H1 (cell line): ENCODE measurements at regions not wholly inside any gene's neighbourhood (a gene's known extent, or its start where the extent isn't known, plus 50 kb on each side); places are given as distances from the start of the nearest gene placed in this dataset.
"Not testable (repeated sequence)": the region's sequence is repeated elsewhere in the genome, so short reads cannot be mapped to it uniquely, and the experiment has no call there.

Experiments
- CTCF ChIA-PET: fragments of 300-600 bp; sonication (Branson Sonifier 250); formaldehyde crosslinking; loops from one replicate; lab custom pipeline; 2021; ENCODE audit not compliant: partially characterized antibody; lab: Charles Lee
- POLR2A ChIA-PET: fragments of 300-600 bp; sonication (Branson Sonifier 250); formaldehyde crosslinking; loops from one replicate; lab custom pipeline; 2021; ENCODE audit warnings: inconsistent platforms; ENCODE audit not compliant: partially characterized antibody; lab: Charles Lee
- DNase-seq, 2 experiments: peaks; one replicate each; pipeline versions ENCODE4 v3.0.0 to v3.0.0-alpha.2; 2010 to 2022; ENCODE audit warnings: low spot score in 2 of 2, low read depth in 1 of 2, mixed read lengths in 1 of 2
- FAIRE-seq: peaks from 2 replicates; lab custom pipeline; 2011; peaks lifted over from hg19 to GRCh38; lab: Jason Lieb, UNC
- H2AFZ ChIP-seq: 2 replicates; pipeline ENCODE4 v1.8.1; 2012; ENCODE audit warnings: low read length, inconsistent platforms
- H2AK5ac ChIP-seq: 2 replicates; pipeline ENCODE4 v1.6.1; 2013; ENCODE audit warnings: low read depth, low read length
- H2BK120ac ChIP-seq: replicated peaks from 2 replicates; pipeline ENCODE3; 2013; ENCODE audit warnings: low read depth, low read length, inconsistent platforms
- H2BK12ac ChIP-seq: 2 replicates; pipeline ENCODE4 v1.6.1; 2013; ENCODE audit warnings: low read depth, low read length
- H2BK15ac ChIP-seq: 2 replicates; pipeline ENCODE4 v1.6.1; 2013; ENCODE audit warnings: low read length
- H2BK20ac ChIP-seq: 2 replicates; pipeline ENCODE4 v1.6.1; 2013; ENCODE audit warnings: low read length
- H2BK5ac ChIP-seq: 2 replicates; pipeline ENCODE4 v1.6.1; 2013; ENCODE audit warnings: low read depth, low read length
- H3K14ac ChIP-seq: 2 replicates; pipeline ENCODE4 v1.6.1; 2013; ENCODE audit warnings: inconsistent platforms; ENCODE audit not compliant: insufficient read length
- H3K18ac ChIP-seq: 2 replicates; pipeline ENCODE4 v1.6.1; 2013; ENCODE audit warnings: low read length; ENCODE audit errors: extremely low read depth
- H3K23ac ChIP-seq: 2 replicates; pipeline ENCODE4 v1.6.1; 2013; ENCODE audit warnings: inconsistent platforms; ENCODE audit not compliant: insufficient read length
- H3K23me2 ChIP-seq: 2 replicates; pipeline ENCODE4 v1.6.1; 2013; ENCODE audit warnings: low read depth, low read length
- H3K27ac ChIP-seq: 2 replicates; pipeline ENCODE4 v1.6.1; 2011; ENCODE audit warnings: low read depth, low read length, inconsistent platforms
- H3K27me3 ChIP-seq, 4 experiments: replicated peaks in 1 of 4; 1 replicate in 1 of 4; 2 replicates in 3 of 4; pipeline versions ENCODE4 v1.6.1 to v1.8.1; 2011 to 2013; ENCODE audit warnings: low read length in 3 of 4, mild to moderate bottlenecking in 3 of 4, inconsistent platforms in 2 of 4, mixed read lengths in 2 of 4, moderate library complexity in 1 of 4; ENCODE audit not compliant: control insufficient read depth in 3 of 4, insufficient read depth in 3 of 4; ENCODE audit errors: extremely low read depth in 1 of 4
- H3K36me3 ChIP-seq, 4 experiments: 2 replicates each; pipeline versions ENCODE4 v1.6.1 to v1.8.1; 2011 to 2013; ENCODE audit warnings: mild to moderate bottlenecking in 4 of 4, low read length in 3 of 4, moderate library complexity in 2 of 4, control low read depth in 1 of 4, inconsistent platforms in 1 of 4; ENCODE audit not compliant: insufficient read depth in 4 of 4, control insufficient read depth in 2 of 4
- H3K4ac ChIP-seq: replicated peaks from 2 replicates; pipeline ENCODE3; 2013; ENCODE audit warnings: low read length, low read depth, mixed read lengths, inconsistent platforms; ENCODE audit not compliant: insufficient read length
- H3K4me1 ChIP-seq, 4 experiments: replicated peaks in 1 of 4; 1 replicate in 1 of 4; 2 replicates in 3 of 4; pipeline versions ENCODE4 v1.6.1 to v1.8.1; 2011 to 2013; ENCODE audit warnings: low read length in 3 of 4, inconsistent platforms in 2 of 4, mixed read lengths in 1 of 4; ENCODE audit not compliant: insufficient read depth in 4 of 4, control insufficient read depth in 3 of 4
- H3K4me2 ChIP-seq, 2 experiments: 2 replicates each; pipeline versions ENCODE4 v1.6.1 to v1.8.1; 2011 to 2013; ENCODE audit warnings: low read depth in 2 of 2, low read length in 2 of 2, control low read depth in 1 of 2, inconsistent platforms in 1 of 2, mild to moderate bottlenecking in 1 of 2; ENCODE audit not compliant: insufficient read depth in 1 of 2
- H3K4me3 ChIP-seq, 4 experiments: fragments of 200-600, 300-600 bp in 1 of 4; sonication (generic), shearing (Covaris generic), sonication (Bioruptor Twin) in 1 of 4; 2 replicates each; pipeline versions ENCODE4 v1.5.1 to v1.8.1; 2011 to 2016; ENCODE audit warnings: low read length in 4 of 4, low read depth in 3 of 4, control low read depth in 2 of 4, inconsistent platforms in 2 of 4, mild to moderate bottlenecking in 2 of 4, mixed read lengths in 1 of 4, moderate library complexity in 1 of 4; ENCODE audit not compliant: insufficient read depth in 2 of 4; ENCODE audit errors: extremely low read depth in 1 of 4
- H3K56ac ChIP-seq: replicated peaks from 2 replicates; pipeline ENCODE3; 2013; ENCODE audit warnings: low read depth, mild to moderate bottlenecking, mixed read lengths, low read length, inconsistent platforms; ENCODE audit not compliant: insufficient read length
- H3K79me1 ChIP-seq: 2 replicates; pipeline ENCODE4 v1.6.1; 2013; ENCODE audit warnings: low read depth, low read length, control low read depth
- H3K79me2 ChIP-seq, 2 experiments: 2 replicates each; pipeline versions ENCODE4 v1.6.1 to v1.8.1; 2012 to 2013; ENCODE audit warnings: low read length in 2 of 2, mild to moderate bottlenecking in 2 of 2, inconsistent platforms in 1 of 2; ENCODE audit not compliant: insufficient read depth in 2 of 2, control insufficient read depth in 1 of 2
- H3K9ac ChIP-seq, 4 experiments: replicated peaks in 1 of 4; 1 replicate in 1 of 4; 2 replicates in 3 of 4; pipeline versions ENCODE4 v1.6.1 to v1.8.1; 2011 to 2013; ENCODE audit warnings: low read depth in 3 of 4, low read length in 3 of 4, control low read depth in 2 of 4, mild to moderate bottlenecking in 2 of 4, moderate library complexity in 2 of 4, inconsistent platforms in 1 of 4; ENCODE audit errors: extremely low read depth in 1 of 4
- H3K9me3 ChIP-seq, 2 experiments: 2 replicates each; pipeline versions ENCODE4 v1.6.1 to v1.8.1; 2012 to 2013; ENCODE audit warnings: mild to moderate bottlenecking in 2 of 2, moderate library complexity in 2 of 2, control low read depth in 1 of 2, inconsistent platforms in 1 of 2, low read depth in 1 of 2, low read length in 1 of 2, mixed read lengths in 1 of 2; ENCODE audit not compliant: insufficient read depth in 2 of 2
- H4K20me1 ChIP-seq, 2 experiments: replicated peaks in 1 of 2; 2 replicates each; pipeline versions ENCODE3 to v1.8.1; 2011 to 2013; ENCODE audit warnings: inconsistent platforms in 2 of 2, low read length in 2 of 2, mild to moderate bottlenecking in 1 of 2; ENCODE audit not compliant: insufficient read depth in 2 of 2, control insufficient read depth in 1 of 2
- H4K5ac ChIP-seq: 2 replicates; pipeline ENCODE4 v1.6.1; 2013; ENCODE audit warnings: low read length, low read depth, mixed read lengths, inconsistent platforms; ENCODE audit not compliant: insufficient read length
- H4K8ac ChIP-seq: 2 replicates; pipeline ENCODE4 v1.8.0; 2013; ENCODE audit warnings: mild to moderate bottlenecking, moderate library complexity, low read length, inconsistent platforms; ENCODE audit not compliant: insufficient read depth; ENCODE audit errors: extremely low read depth
- H4K91ac ChIP-seq: replicated peaks from 2 replicates; pipeline ENCODE3; 2013; ENCODE audit warnings: low read length, mixed read lengths, inconsistent platforms; ENCODE audit not compliant: insufficient read length
- WGBS, 2 experiments: shearing (Covaris generic) in 1 of 2; methylation state at CpG; one replicate each; pipeline versions ENCODE4 v1.1.6 to v1.1.7; 2013 to 2015; ENCODE audit warnings: low lambda C conversion rate in 2 of 2, mixed read lengths in 2 of 2, inconsistent platforms in 1 of 2, low coverage in 1 of 2, missing lambda C conversion rate in 1 of 2; ENCODE audit not compliant: insufficient replicate concordance in 2 of 2, insufficient coverage in 1 of 2, insufficient read length in 1 of 2; ENCODE audit errors: extremely low coverage in 1 of 2, missing lambda C conversion rate in 1 of 2; 5-methylcytosine and 5-hydroxymethylcytosine counted together

DNA sequence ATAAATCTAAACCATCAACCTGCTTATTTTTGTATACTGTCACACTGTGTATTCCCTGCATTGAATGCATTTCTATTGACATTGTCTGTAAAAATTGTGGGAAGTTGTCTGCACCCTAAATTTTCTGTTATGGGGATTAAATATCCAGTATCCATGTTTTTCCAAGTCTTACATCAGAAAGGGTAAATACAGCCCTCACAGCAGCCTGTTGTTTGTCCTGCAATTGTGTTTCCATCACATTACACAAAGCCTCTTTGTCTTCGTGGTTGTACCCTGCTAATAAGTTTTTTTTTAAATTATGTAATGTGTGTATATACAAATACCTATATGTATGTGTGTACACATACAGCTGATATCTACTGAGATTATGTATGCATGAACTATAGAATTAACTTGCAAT lies 109.2 kb upstream of the PTPN20 start:
- H4K8ac ChIP-seq, H4K91ac ChIP-seq, H2BK120ac ChIP-seq, H2AK5ac ChIP-seq, H3K9ac ChIP-seq, H3K4me3 ChIP-seq, H3K18ac ChIP-seq, H3K27me3 ChIP-seq, CTCF ChIA-PET, H3K27ac ChIP-seq, H2BK12ac ChIP-seq, POLR2A ChIA-PET, H3K79me1 ChIP-seq, H2BK15ac ChIP-seq, H3K4me1 ChIP-seq, H2AFZ ChIP-seq, H3K9me3 ChIP-seq, H3K4ac ChIP-seq, H3K56ac ChIP-seq, FAIRE-seq, H4K5ac ChIP-seq, H3K23ac ChIP-seq, H3K79me2 ChIP-seq, H2BK20ac ChIP-seq, DNase-seq, H3K4me2 ChIP-seq, H3K23me2 ChIP-seq, H2BK5ac ChIP-seq, H3K14ac ChIP-seq, H3K36me3 ChIP-seq, H4K20me1 ChIP-seq: not testable (repeated sequence)
- WGBS, 2 experiments: 68% methylated on average over 1 of the region's 1 CpG; no CpG with 5 or more reads in 1 of the 2 experiments

DNA sequence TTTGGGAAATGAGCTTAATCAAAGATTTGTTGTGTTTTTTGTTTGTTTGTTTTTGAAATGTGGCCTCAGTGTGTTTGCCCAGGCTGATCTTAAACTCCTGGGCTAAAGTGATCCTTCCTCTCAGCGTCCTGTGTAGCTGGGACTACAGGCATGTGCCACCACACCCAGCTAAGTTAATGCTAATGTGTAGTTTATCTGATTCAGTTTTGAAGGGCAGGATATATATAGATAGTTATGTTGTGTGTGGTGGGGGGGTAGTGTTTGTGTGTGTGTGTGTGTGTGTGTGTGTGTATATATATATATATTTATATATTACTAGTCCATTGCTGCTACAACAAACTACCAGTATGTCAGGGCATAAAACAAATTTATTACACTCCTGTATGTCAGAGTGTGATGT lies 108.1 kb upstream of the PTPN20 start:
- WGBS, 2 experiments: 86% methylated on average over 1 of the region's 1 CpG; no CpG with 5 or more reads in 1 of the 2 experiments
- H3K79me2 ChIP-seq, H3K9me3 ChIP-seq, H3K9ac ChIP-seq, H3K23ac ChIP-seq, H2AK5ac ChIP-seq, POLR2A ChIA-PET, CTCF ChIA-PET, H4K5ac ChIP-seq, H3K27me3 ChIP-seq, H2BK20ac ChIP-seq, H2AFZ ChIP-seq, H3K4me2 ChIP-seq, H4K8ac ChIP-seq, H2BK12ac ChIP-seq, DNase-seq, H3K36me3 ChIP-seq, H2BK120ac ChIP-seq, FAIRE-seq, H3K23me2 ChIP-seq, H3K4ac ChIP-seq, H3K4me1 ChIP-seq, H4K20me1 ChIP-seq, H2BK15ac ChIP-seq, H3K4me3 ChIP-seq, H3K18ac ChIP-seq, H3K79me1 ChIP-seq, H3K14ac ChIP-seq, H2BK5ac ChIP-seq, H3K56ac ChIP-seq, H4K91ac ChIP-seq, H3K27ac ChIP-seq: not testable (repeated sequence)
